H1 (cell line): ENCODE measurements at regions not wholly inside any gene's neighbourhood (a gene's known extent, or its start where the extent isn't known, plus 50 kb on each side); places are given as distances from the start of the nearest gene placed in this dataset.

ENCODE experiments used
- CTCF ChIA-PET: fragments of 300-600 bp; sonication (Branson Sonifier 250); formaldehyde crosslinking; loops from one replicate; lab custom pipeline; 2021; ENCODE audit not compliant: partially characterized antibody; lab: Charles Lee
- POLR2A ChIA-PET: fragments of 300-600 bp; sonication (Branson Sonifier 250); formaldehyde crosslinking; loops from one replicate; lab custom pipeline; 2021; ENCODE audit warnings: inconsistent platforms; ENCODE audit not compliant: partially characterized antibody; lab: Charles Lee
- DNase-seq, 2 experiments: peaks; one replicate each; pipeline versions ENCODE4 v3.0.0 to v3.0.0-alpha.2; 2010 to 2022; ENCODE audit warnings: low spot score in 2 of 2, low read depth in 1 of 2, mixed read lengths in 1 of 2
- FAIRE-seq: peaks from 2 replicates; lab custom pipeline; 2011; peaks lifted over from hg19 to GRCh38; lab: Jason Lieb, UNC
- H2AFZ ChIP-seq: 2 replicates; pipeline ENCODE4 v1.8.1; 2012; ENCODE audit warnings: low read length, inconsistent platforms
- H2AK5ac ChIP-seq: 2 replicates; pipeline ENCODE4 v1.6.1; 2013; ENCODE audit warnings: low read depth, low read length
- H2BK120ac ChIP-seq: replicated peaks from 2 replicates; pipeline ENCODE3; 2013; ENCODE audit warnings: low read depth, low read length, inconsistent platforms
- H2BK12ac ChIP-seq: 2 replicates; pipeline ENCODE4 v1.6.1; 2013; ENCODE audit warnings: low read depth, low read length
- H2BK15ac ChIP-seq: 2 replicates; pipeline ENCODE4 v1.6.1; 2013; ENCODE audit warnings: low read length
- H2BK20ac ChIP-seq: 2 replicates; pipeline ENCODE4 v1.6.1; 2013; ENCODE audit warnings: low read length
- H2BK5ac ChIP-seq: 2 replicates; pipeline ENCODE4 v1.6.1; 2013; ENCODE audit warnings: low read depth, low read length
- H3K14ac ChIP-seq: 2 replicates; pipeline ENCODE4 v1.6.1; 2013; ENCODE audit warnings: inconsistent platforms; ENCODE audit not compliant: insufficient read length
- H3K18ac ChIP-seq: 2 replicates; pipeline ENCODE4 v1.6.1; 2013; ENCODE audit warnings: low read length; ENCODE audit errors: extremely low read depth
- H3K23ac ChIP-seq: 2 replicates; pipeline ENCODE4 v1.6.1; 2013; ENCODE audit warnings: inconsistent platforms; ENCODE audit not compliant: insufficient read length
- H3K23me2 ChIP-seq: 2 replicates; pipeline ENCODE4 v1.6.1; 2013; ENCODE audit warnings: low read depth, low read length
- H3K27ac ChIP-seq: 2 replicates; pipeline ENCODE4 v1.6.1; 2011; ENCODE audit warnings: low read depth, low read length, inconsistent platforms
- H3K27me3 ChIP-seq, 4 experiments: replicated peaks in 1 of 4; 1 replicate in 1 of 4; 2 replicates in 3 of 4; pipeline versions ENCODE4 v1.6.1 to v1.8.1; 2011 to 2013; ENCODE audit warnings: low read length in 3 of 4, mild to moderate bottlenecking in 3 of 4, inconsistent platforms in 2 of 4, mixed read lengths in 2 of 4, moderate library complexity in 1 of 4; ENCODE audit not compliant: control insufficient read depth in 3 of 4, insufficient read depth in 3 of 4; ENCODE audit errors: extremely low read depth in 1 of 4
- H3K36me3 ChIP-seq, 4 experiments: 2 replicates each; pipeline versions ENCODE4 v1.6.1 to v1.8.1; 2011 to 2013; ENCODE audit warnings: mild to moderate bottlenecking in 4 of 4, low read length in 3 of 4, moderate library complexity in 2 of 4, control low read depth in 1 of 4, inconsistent platforms in 1 of 4; ENCODE audit not compliant: insufficient read depth in 4 of 4, control insufficient read depth in 2 of 4
- H3K4ac ChIP-seq: replicated peaks from 2 replicates; pipeline ENCODE3; 2013; ENCODE audit warnings: low read length, low read depth, mixed read lengths, inconsistent platforms; ENCODE audit not compliant: insufficient read length
- H3K4me1 ChIP-seq, 4 experiments: replicated peaks in 1 of 4; 1 replicate in 1 of 4; 2 replicates in 3 of 4; pipeline versions ENCODE4 v1.6.1 to v1.8.1; 2011 to 2013; ENCODE audit warnings: low read length in 3 of 4, inconsistent platforms in 2 of 4, mixed read lengths in 1 of 4; ENCODE audit not compliant: insufficient read depth in 4 of 4, control insufficient read depth in 3 of 4
- H3K4me2 ChIP-seq, 2 experiments: 2 replicates each; pipeline versions ENCODE4 v1.6.1 to v1.8.1; 2011 to 2013; ENCODE audit warnings: low read depth in 2 of 2, low read length in 2 of 2, control low read depth in 1 of 2, inconsistent platforms in 1 of 2, mild to moderate bottlenecking in 1 of 2; ENCODE audit not compliant: insufficient read depth in 1 of 2
- H3K4me3 ChIP-seq, 4 experiments: fragments of 200-600, 300-600 bp in 1 of 4; sonication (generic), shearing (Covaris generic), sonication (Bioruptor Twin) in 1 of 4; 2 replicates each; pipeline versions ENCODE4 v1.5.1 to v1.8.1; 2011 to 2016; ENCODE audit warnings: low read length in 4 of 4, low read depth in 3 of 4, control low read depth in 2 of 4, inconsistent platforms in 2 of 4, mild to moderate bottlenecking in 2 of 4, mixed read lengths in 1 of 4, moderate library complexity in 1 of 4; ENCODE audit not compliant: insufficient read depth in 2 of 4; ENCODE audit errors: extremely low read depth in 1 of 4
- H3K56ac ChIP-seq: replicated peaks from 2 replicates; pipeline ENCODE3; 2013; ENCODE audit warnings: low read depth, mild to moderate bottlenecking, mixed read lengths, low read length, inconsistent platforms; ENCODE audit not compliant: insufficient read length
- H3K79me1 ChIP-seq: 2 replicates; pipeline ENCODE4 v1.6.1; 2013; ENCODE audit warnings: low read depth, low read length, control low read depth
- H3K79me2 ChIP-seq, 2 experiments: 2 replicates each; pipeline versions ENCODE4 v1.6.1 to v1.8.1; 2012 to 2013; ENCODE audit warnings: low read length in 2 of 2, mild to moderate bottlenecking in 2 of 2, inconsistent platforms in 1 of 2; ENCODE audit not compliant: insufficient read depth in 2 of 2, control insufficient read depth in 1 of 2
- H3K9ac ChIP-seq, 4 experiments: replicated peaks in 1 of 4; 1 replicate in 1 of 4; 2 replicates in 3 of 4; pipeline versions ENCODE4 v1.6.1 to v1.8.1; 2011 to 2013; ENCODE audit warnings: low read depth in 3 of 4, low read length in 3 of 4, control low read depth in 2 of 4, mild to moderate bottlenecking in 2 of 4, moderate library complexity in 2 of 4, inconsistent platforms in 1 of 4; ENCODE audit errors: extremely low read depth in 1 of 4
- H3K9me3 ChIP-seq, 2 experiments: 2 replicates each; pipeline versions ENCODE4 v1.6.1 to v1.8.1; 2012 to 2013; ENCODE audit warnings: mild to moderate bottlenecking in 2 of 2, moderate library complexity in 2 of 2, control low read depth in 1 of 2, inconsistent platforms in 1 of 2, low read depth in 1 of 2, low read length in 1 of 2, mixed read lengths in 1 of 2; ENCODE audit not compliant: insufficient read depth in 2 of 2
- H4K20me1 ChIP-seq, 2 experiments: replicated peaks in 1 of 2; 2 replicates each; pipeline versions ENCODE3 to v1.8.1; 2011 to 2013; ENCODE audit warnings: inconsistent platforms in 2 of 2, low read length in 2 of 2, mild to moderate bottlenecking in 1 of 2; ENCODE audit not compliant: insufficient read depth in 2 of 2, control insufficient read depth in 1 of 2
- H4K5ac ChIP-seq: 2 replicates; pipeline ENCODE4 v1.6.1; 2013; ENCODE audit warnings: low read length, low read depth, mixed read lengths, inconsistent platforms; ENCODE audit not compliant: insufficient read length
- H4K8ac ChIP-seq: 2 replicates; pipeline ENCODE4 v1.8.0; 2013; ENCODE audit warnings: mild to moderate bottlenecking, moderate library complexity, low read length, inconsistent platforms; ENCODE audit not compliant: insufficient read depth; ENCODE audit errors: extremely low read depth
- H4K91ac ChIP-seq: replicated peaks from 2 replicates; pipeline ENCODE3; 2013; ENCODE audit warnings: low read length, mixed read lengths, inconsistent platforms; ENCODE audit not compliant: insufficient read length
- CBX5 ChIP-seq: fragments of 300-800, 300-1000 bp; sonication (generic); IDR thresholded peaks from 2 replicates; pipeline ENCODE4 v1.7.1; 2016; ENCODE audit warnings: antibody characterized with exemption, low read length, low read depth
- CBX8 ChIP-seq: fragments of 300-800, 300-1000 bp; sonication (generic); IDR thresholded peaks from 2 replicates; pipeline ENCODE4 v1.7.1; 2016; ENCODE audit warnings: low read depth, low read length, borderline replicate concordance
- E2F6 ChIP-seq: IDR thresholded peaks from 2 replicates; pipeline ENCODE4 v1.6.1; 2012; ENCODE audit warnings: inconsistent platforms
- FOSL1 ChIP-seq: IDR thresholded peaks from 2 replicates; pipeline ENCODE4 v1.6.1; 2011; ENCODE audit warnings: mild to moderate bottlenecking, low read depth, low read length, moderate library complexity; ENCODE audit not compliant: insufficient read depth
- KDM1A ChIP-seq: fragments of 200-600, 300-600 bp; sonication (generic); IDR thresholded peaks from 2 replicates; pipeline ENCODE4 v1.7.1; 2016; ENCODE audit warnings: mild to moderate bottlenecking, low read length, borderline replicate concordance
- KDM5A ChIP-seq: fragments of 200-600 bp; IDR thresholded peaks from 2 replicates; pipeline ENCODE4 v1.7.1; 2012; ENCODE audit warnings: mild to moderate bottlenecking, low read length, inconsistent platforms, mixed read lengths
- POU5F1 ChIP-seq: IDR thresholded peaks from 2 replicates; pipeline ENCODE4 v1.6.1; 2011; ENCODE audit warnings: low read depth, mild to moderate bottlenecking, low read length, moderate library complexity
- RAD21 ChIP-seq, 2 experiments: IDR thresholded peaks in 1 of 2; conservative IDR thresholded peaks in 1 of 2; 2 replicates each; pipeline ENCODE4 v1.6.1; 2011; ENCODE audit warnings: low read depth in 2 of 2, low read length in 2 of 2, improper control_type of control experiment in 1 of 2, inconsistent platforms in 1 of 2, mild to moderate bottlenecking in 1 of 2, moderate library complexity in 1 of 2
- SIN3A ChIP-seq, 2 experiments: IDR thresholded peaks in 1 of 2; conservative IDR thresholded peaks in 1 of 2; 2 replicates each; pipeline ENCODE4 v1.6.1; 2011 to 2012; ENCODE audit warnings: low read length in 2 of 2, improper control_type of control experiment in 1 of 2, low read depth in 1 of 2, mild to moderate bottlenecking in 1 of 2
- SP1 ChIP-seq: IDR thresholded peaks from 2 replicates; pipeline ENCODE4 v1.6.1; 2011; ENCODE audit warnings: low read depth, low read length
- SP4 ChIP-seq: IDR thresholded peaks from 2 replicates; pipeline ENCODE4 v1.6.1; 2012; ENCODE audit warnings: low read length, inconsistent platforms
- SUZ12 ChIP-seq: fragments of 200-600 bp; sonication (generic); IDR thresholded peaks from 2 replicates; pipeline ENCODE4 v1.6.1; 2012; ENCODE audit warnings: mild to moderate bottlenecking, inconsistent platforms, low read length, moderate library complexity, mixed read lengths
- TAF1 ChIP-seq: IDR thresholded peaks from 2 replicates; pipeline ENCODE4 v1.6.1; 2011; ENCODE audit warnings: mild to moderate bottlenecking, low read depth, low read length
- TCF12 ChIP-seq: IDR thresholded peaks from 2 replicates; pipeline ENCODE4 v1.6.1; 2011; ENCODE audit warnings: low read depth, mild to moderate bottlenecking, low read length
- WGBS, 2 experiments: shearing (Covaris generic) in 1 of 2; methylation state at CpG; one replicate each; pipeline versions ENCODE4 v1.1.6 to v1.1.7; 2013 to 2015; ENCODE audit warnings: low lambda C conversion rate in 2 of 2, mixed read lengths in 2 of 2, inconsistent platforms in 1 of 2, low coverage in 1 of 2, missing lambda C conversion rate in 1 of 2; ENCODE audit not compliant: insufficient replicate concordance in 2 of 2, insufficient coverage in 1 of 2, insufficient read length in 1 of 2; ENCODE audit errors: extremely low coverage in 1 of 2, missing lambda C conversion rate in 1 of 2; 5-methylcytosine and 5-hydroxymethylcytosine counted together

GRCh38 chr2:12612671-12613070 is 104.1 kb upstream of the TRIB2 start:
- Histone ChIP-seq H3K27me3 (no peaks in the 10 kb centered on the region), H2AFZ (no peak overlapping the region), H3K27ac (no peak overlapping the region), H3K79me2 (no peaks in the 10 kb centered on the region), H4K20me1 (no peaks in the 10 kb centered on the region), H3K4me2 (no peak overlapping the region), H3K4ac (no peak overlapping the region), H3K4me1 (no peaks in the 10 kb centered on the region; a peak in 1 of 7 replicates), H4K8ac (no peak overlapping the region), H2BK12ac (no peak overlapping the region), H3K56ac (no peak overlapping the region), H3K23me2 (no peaks in the 10 kb centered on the region), H3K18ac (no peak overlapping the region), H4K91ac (no peak overlapping the region), H2BK20ac (no peak overlapping the region), H3K36me3 (no peaks in the 10 kb centered on the region), H2BK5ac (no peak overlapping the region), H3K9me3 (no peaks in the 10 kb centered on the region; a peak in 1 of 4 replicates), H3K9ac (no peak overlapping the region), H2AK5ac (no peak overlapping the region), H2BK120ac (no peak overlapping the region), H3K14ac (no peak overlapping the region), H2BK15ac (no peak overlapping the region), H3K79me1 (no peaks in the 10 kb centered on the region), H4K5ac (no peak overlapping the region), H3K4me3 (no peak overlapping the region), H3K23ac (no peak overlapping the region)
- POLR2A ChIA-PET = interaction anchor here (1.6 kb wide), 1 partner anchor 12 kb away, joined by 4 read pairs; no protein-coding TSS in a partner anchor
- FAIRE-seq (no peak), DNase-seq (no peak)
- WGBS, 2 experiments = 94% methylated on average over 2 of the region's 2 CpGs; no CpG with 5 or more reads in 1 of the 2 experiments
- CTCF ChIA-PET = interaction anchor here (0.8 to 1.3 kb wide), 2 partner anchors 103 to 783 kb away, joined by 3 to 4 read pairs; no protein-coding TSS in a partner anchor
- TF ChIP-seq KDM1A (no peak), E2F6 (no peak), SUZ12 (no peak), SIN3A (conservative IDR thresholded peaks at IDR 0.05 in 1 of 2, IDR thresholded peaks at IDR 0.05 in 1 of 2; ENCODE audit: low read depth in 1 of 2, low read length in 2 of 2) (no peak), SP1 (no peak), TAF1 (no peak), TCF12 (no peak), CBX5 (no peak), KDM5A (no peak), FOSL1 (no peak), RAD21 (IDR thresholded peaks at IDR 0.05 in 1 of 2, conservative IDR thresholded peaks at IDR 0.05 in 1 of 2; ENCODE audit: low read depth in 2 of 2, low read length in 2 of 2) (no peak), POU5F1 (no peak), SP4 (no peak), CBX8 (no peak)
